AML-193 (cell line): ENCODE measurements at regions not wholly inside any gene's neighbourhood (a gene's known extent, or its start where the extent isn't known, plus 50 kb on each side); places are given as distances from the start of the nearest gene placed in this dataset.

Experiments
- DNase-seq, 2 experiments: peaks; one replicate each; lab custom pipeline; 2025; lab: John Stamatoyannopoulos, UW

DNA sequence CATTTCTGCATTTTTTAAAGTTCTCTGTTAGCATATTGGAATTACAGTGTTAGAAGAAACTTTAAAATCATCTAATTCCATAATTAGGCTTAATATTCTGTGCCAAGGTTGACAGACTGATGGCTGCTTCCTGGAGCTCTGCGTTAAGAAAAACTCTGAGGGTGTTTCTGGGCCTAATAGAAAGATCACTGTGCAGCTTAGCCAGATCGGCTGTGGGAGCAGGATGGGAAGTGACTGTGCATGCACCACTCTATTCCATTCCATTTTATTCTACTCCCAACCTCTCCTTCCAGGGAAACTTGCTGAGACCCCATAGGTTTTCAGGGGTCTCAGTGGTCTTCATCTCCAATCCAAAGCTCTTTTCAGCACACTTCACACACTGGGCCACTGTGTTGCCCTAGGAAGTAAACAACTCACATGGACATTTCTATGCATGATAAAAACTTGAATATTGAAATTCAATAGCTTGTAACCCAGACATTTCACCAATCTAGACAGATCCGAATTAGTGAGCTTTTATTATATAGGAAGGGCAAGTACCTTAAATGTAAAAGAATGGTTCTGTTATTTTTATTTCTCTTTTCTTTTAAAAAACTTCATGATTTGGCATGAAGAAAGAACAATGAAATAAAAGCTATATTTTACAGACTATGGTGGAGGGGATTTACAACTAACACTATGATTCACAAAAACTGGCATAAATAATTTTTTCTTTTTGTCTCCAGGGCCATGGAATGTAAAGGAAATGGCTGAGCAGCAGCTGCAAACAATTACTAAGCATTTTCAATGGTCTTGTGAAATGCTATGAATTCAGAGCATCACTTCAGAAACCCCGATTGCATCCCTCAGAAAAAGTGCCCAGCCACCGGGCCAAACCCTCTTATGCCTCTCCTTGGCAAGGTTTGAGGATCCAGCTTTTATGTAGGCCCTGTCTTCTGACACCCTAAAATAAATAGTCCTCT, 51.4 kb upstream of the DAB2 start:
- peak in 1 of 2 experiments; percentile 7 for DNase-seq

- DNase-seq = no peak
These were observed 50.4 kb upstream of the DAB2 start for GRCh38 chr5:39475159-39475571.
